ENCODE measurements at regions not wholly inside any gene's neighbourhood (a gene's known extent, or its start where the extent isn't known, plus 50 kb on each side); places are given as distances from the start of the nearest gene placed in this dataset.
"Not testable (repeated sequence)": the region's sequence is repeated elsewhere in the genome, so short reads cannot be mapped to it uniquely, and the experiment has no call there.

- H3K27ac ChIP-seq (replicated peaks) = no peak overlapping the region
- H3K27me3 ChIP-seq (ENCODE audit: low read depth) = no peaks in the 10 kb centered on the region
- no peaks in the 10 kb centered on the region for H3K4me1 ChIP-seq
- intact Hi-C loops (cut with micrococcal nuclease) = no loop called here
- no peaks in the 10 kb centered on the region for H3K9me3 ChIP-seq (replicated peaks)
- no peak for DNase-seq
- no peak for TF ChIP-seq CTCF (IDR thresholded peaks at IDR 0.05; ENCODE audit: borderline replicate concordance)
- no peak overlapping the region for H3K4me3 ChIP-seq
- no peaks in the 10 kb centered on the region for H3K36me3 ChIP-seq
These were observed 148.8 kb upstream of the STK26 start for GRCh38 chrX:131874300-131874699.

- DNase-seq; H3K36me3 ChIP-seq; H3K27me3 ChIP-seq (ENCODE audit: low read depth); intact Hi-C loops (cut with micrococcal nuclease); H3K27ac ChIP-seq (replicated peaks); H3K9me3 ChIP-seq (replicated peaks); H3K4me3 ChIP-seq; H3K4me1 ChIP-seq: not testable (repeated sequence)
These were observed 147.3 kb upstream of the STK26 start for GRCh38 chrX:131875827-131876226.

GRCh38 chrX:131881194-131881593 lies 141.9 kb upstream of the STK26 start:
- no peak overlapping the region for H3K27ac ChIP-seq (replicated peaks)
- intact Hi-C loops (cut with micrococcal nuclease) = no loop called here
- TF ChIP-seq CTCF (IDR thresholded peaks at IDR 0.05; ENCODE audit: borderline replicate concordance) = no peak
- DNase-seq = no peak
- H3K36me3 ChIP-seq = no peaks in the 10 kb centered on the region
- H3K4me3 ChIP-seq = no peak overlapping the region
- no peaks in the 10 kb centered on the region for H3K4me1 ChIP-seq
- no peaks in the 10 kb centered on the region for H3K9me3 ChIP-seq (replicated peaks)
- H3K27me3 ChIP-seq (ENCODE audit: low read depth) = no peaks in the 10 kb centered on the region

- H3K9me3 ChIP-seq (replicated peaks) = not testable (repeated sequence)
These were observed 138.1 kb upstream of the STK26 start for GRCh38 chrX:131885042-131885441.

GRCh38 chrX:131893857-131894256 lies 129.2 kb upstream of the STK26 start:
- DNase-seq; H3K4me1 ChIP-seq; H3K36me3 ChIP-seq; H3K4me3 ChIP-seq; H3K27ac ChIP-seq (replicated peaks); H3K27me3 ChIP-seq (ENCODE audit: low read depth); H3K9me3 ChIP-seq (replicated peaks); intact Hi-C loops (cut with micrococcal nuclease): not testable (repeated sequence)

More at GRCh38 chrX:131885042-131885441, 138.1 kb upstream of the STK26 start:
- DNase-seq; H3K27ac ChIP-seq (replicated peaks); H3K36me3 ChIP-seq; H3K4me1 ChIP-seq; H3K4me3 ChIP-seq; H3K27me3 ChIP-seq (ENCODE audit: low read depth); intact Hi-C loops (cut with micrococcal nuclease): not testable (repeated sequence)

GRCh38 chrX:131894995-131895394 lies 128.1 kb upstream of the STK26 start:
- DNase-seq = no peak
- H3K27me3 ChIP-seq (ENCODE audit: low read depth) = no peaks in the 10 kb centered on the region
- H3K9me3 ChIP-seq (replicated peaks) = no peaks in the 10 kb centered on the region
- no peak overlapping the region for H3K27ac ChIP-seq (replicated peaks)
- H3K4me3 ChIP-seq = no peak overlapping the region
- H3K4me1 ChIP-seq = no peaks in the 10 kb centered on the region
- intact Hi-C loops (cut with micrococcal nuclease) = no loop called here
- TF ChIP-seq CTCF (IDR thresholded peaks at IDR 0.05; ENCODE audit: borderline replicate concordance) = no peak
- H3K36me3 ChIP-seq = no peaks in the 10 kb centered on the region

- no peak for TF ChIP-seq CTCF (IDR thresholded peaks at IDR 0.05; ENCODE audit: borderline replicate concordance)
- no peaks in the 10 kb centered on the region for H3K4me1 ChIP-seq
- H3K27me3 ChIP-seq (ENCODE audit: low read depth) = no peaks in the 10 kb centered on the region
- no peaks in the 10 kb centered on the region for H3K9me3 ChIP-seq (replicated peaks)
- intact Hi-C loops (cut with micrococcal nuclease) = no loop called here
- no peak overlapping the region for H3K4me3 ChIP-seq
- H3K27ac ChIP-seq (replicated peaks) = no peak overlapping the region
- no peaks in the 10 kb centered on the region for H3K36me3 ChIP-seq
- DNase-seq = no peak
These were observed 127.3 kb upstream of the STK26 start for GRCh38 chrX:131895807-131896206.
